DND-41 (cell line): ENCODE measurements at regions not wholly inside any gene's neighbourhood (a gene's known extent, or its start where the extent isn't known, plus 50 kb on each side); places are given as distances from the start of the nearest gene placed in this dataset.

Source experiments
- ATAC-seq: fragments of 200-7000 bp; cut with Tn5 transposase; 3 replicates; pipeline ENCODE4 v1.9.1; 2021; ENCODE audit warnings: low read depth; ENCODE audit not compliant: insufficient read depth
- DNase-seq: peaks from one replicate; pipeline ENCODE4 v3.0.0-alpha.2; 2020
- H2AFZ ChIP-seq: 2 replicates; pipeline ENCODE4 v1.6.0; 2012; ENCODE audit warnings: low read depth, low read length
- H3K27ac ChIP-seq: 2 replicates; pipeline ENCODE4 v1.5.1; 2012; ENCODE audit warnings: low read length, inconsistent platforms
- H3K27me3 ChIP-seq: fragments of 200-600 bp; sonication (generic); 2 replicates; pipeline ENCODE4 v1.6.0; 2012; ENCODE audit warnings: low read length, mild to moderate bottlenecking, inconsistent platforms; ENCODE audit not compliant: insufficient read depth, poor library complexity
- H3K36me3 ChIP-seq: 2 replicates; pipeline ENCODE4 v1.5.1; 2012; ENCODE audit warnings: low read length, inconsistent platforms; ENCODE audit not compliant: insufficient read depth
- H3K4me1 ChIP-seq: 2 replicates; pipeline ENCODE4 v1.5.1; 2012; ENCODE audit warnings: mild to moderate bottlenecking, low read length; ENCODE audit not compliant: insufficient read depth
- H3K4me2 ChIP-seq: 2 replicates; pipeline ENCODE4 v1.6.0; 2012; ENCODE audit warnings: mild to moderate bottlenecking, moderate library complexity, low read length, inconsistent platforms; ENCODE audit not compliant: insufficient read depth
- H3K4me3 ChIP-seq, 2 experiments: fragments of 200-600 bp in 1 of 2; shearing (Covaris generic) in 1 of 2; 2 replicates each; pipeline ENCODE4 v1.5.1; 2012 to 2016; ENCODE audit warnings: inconsistent platforms in 2 of 2, low read length in 2 of 2, mild to moderate bottlenecking in 2 of 2, low read depth in 1 of 2, moderate library complexity in 1 of 2
- H3K79me2 ChIP-seq: 2 replicates; pipeline ENCODE4 v1.6.0; 2012; ENCODE audit warnings: low read length, inconsistent platforms; ENCODE audit not compliant: insufficient read depth
- H3K9ac ChIP-seq: 2 replicates; pipeline ENCODE4 v1.6.0; 2012; ENCODE audit warnings: low read depth, mild to moderate bottlenecking, inconsistent platforms, low read length, moderate library complexity
- H3K9me3 ChIP-seq: 2 replicates; pipeline ENCODE4 v1.5.1; 2012; ENCODE audit warnings: low read length, moderate library complexity, mild to moderate bottlenecking, inconsistent platforms; ENCODE audit not compliant: insufficient read depth, severe bottlenecking
- H4K20me1 ChIP-seq: 2 replicates; pipeline ENCODE4 v1.6.0; 2012; ENCODE audit warnings: low read length; ENCODE audit not compliant: insufficient read depth
- CTCF ChIP-seq: IDR thresholded peaks from 2 replicates; pipeline ENCODE4 v1.5.1; 2012; ENCODE audit warnings: borderline replicate concordance, low read length, moderate library complexity, mild to moderate bottlenecking; ENCODE audit not compliant: poor library complexity, severe bottlenecking; ENCODE audit errors: extremely low read depth
- EZH2 ChIP-seq: IDR thresholded peaks from 3 replicates; pipeline ENCODE4 v1.6.1; 2012; ENCODE audit warnings: borderline replicate concordance, low read depth, mild to moderate bottlenecking, moderate library complexity, low read length, inconsistent platforms; ENCODE audit not compliant: severe bottlenecking

DNA sequence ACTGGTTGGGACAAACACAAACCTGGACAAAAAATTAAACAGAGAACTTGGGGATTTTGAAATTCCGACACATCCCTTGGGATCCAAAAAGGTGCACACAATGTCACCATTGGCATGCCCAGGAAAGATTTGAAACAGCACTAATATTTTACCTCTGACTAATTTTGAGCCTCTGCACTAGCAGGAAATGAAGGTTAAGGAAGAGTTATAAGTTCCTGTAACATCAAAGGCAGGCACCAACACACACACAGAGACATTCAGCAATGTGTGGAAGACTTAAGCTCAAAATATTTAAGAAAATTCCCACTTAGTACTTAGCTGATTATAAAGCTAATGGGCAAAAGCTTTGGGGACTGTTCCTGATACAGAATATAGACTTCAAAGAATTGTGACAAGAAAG lies 247.0 kb downstream of the CDH9 start:
- Histone ChIP-seq H3K27ac (no peak overlapping the region), H3K79me2 (no peaks in the 10 kb centered on the region), H4K20me1 (no peaks in the 10 kb centered on the region), H3K27me3 (no peaks in the 10 kb centered on the region), H3K36me3 (no peaks in the 10 kb centered on the region), H3K4me1 (no peaks in the 10 kb centered on the region), H3K9me3 (no peaks in the 10 kb centered on the region), H3K9ac (no peak overlapping the region), H3K4me2 (no peak overlapping the region), H3K4me3 (no peak overlapping the region), H2AFZ (no peak overlapping the region)
- no peak for DNase-seq
- no peak for ATAC-seq
- no peak for TF ChIP-seq EZH2
- no peak for TF ChIP-seq CTCF

- Histone ChIP-seq H3K9ac (no peak overlapping the region), H3K4me1 (no peaks in the 10 kb centered on the region), H3K4me3 (no peak overlapping the region), H3K9me3 (no peaks in the 10 kb centered on the region), H3K27ac (no peak overlapping the region), H2AFZ (no peak overlapping the region), H3K27me3 (no peaks in the 10 kb centered on the region), H3K36me3 (no peaks in the 10 kb centered on the region), H3K79me2 (no peaks in the 10 kb centered on the region), H4K20me1 (no peaks in the 10 kb centered on the region), H3K4me2 (no peak overlapping the region)
- TF ChIP-seq CTCF (no peak), EZH2 (no peak)
- ATAC-seq (no peak), DNase-seq (no peak)
These were observed 247.4 kb downstream of the CDH9 start for GRCh38 chr5:26791021-26791420.

GRCh38 chr5:26763215-26763614 lies 275.2 kb downstream of the CDH9 start:
- Histone ChIP-seq H3K9me3 (no peaks in the 10 kb centered on the region), H3K36me3 (no peaks in the 10 kb centered on the region), H3K27ac (no peak overlapping the region), H3K4me3 (no peak overlapping the region), H3K27me3 (no peaks in the 10 kb centered on the region), H4K20me1 (no peaks in the 10 kb centered on the region), H2AFZ (no peak overlapping the region), H3K79me2 (no peaks in the 10 kb centered on the region), H3K4me2 (no peak overlapping the region), H3K4me1 (no peaks in the 10 kb centered on the region), H3K9ac (no peak overlapping the region)
- TF ChIP-seq CTCF = no peak
- no peak for TF ChIP-seq EZH2
- DNase-seq (no peak), ATAC-seq (no peak)

DNA sequence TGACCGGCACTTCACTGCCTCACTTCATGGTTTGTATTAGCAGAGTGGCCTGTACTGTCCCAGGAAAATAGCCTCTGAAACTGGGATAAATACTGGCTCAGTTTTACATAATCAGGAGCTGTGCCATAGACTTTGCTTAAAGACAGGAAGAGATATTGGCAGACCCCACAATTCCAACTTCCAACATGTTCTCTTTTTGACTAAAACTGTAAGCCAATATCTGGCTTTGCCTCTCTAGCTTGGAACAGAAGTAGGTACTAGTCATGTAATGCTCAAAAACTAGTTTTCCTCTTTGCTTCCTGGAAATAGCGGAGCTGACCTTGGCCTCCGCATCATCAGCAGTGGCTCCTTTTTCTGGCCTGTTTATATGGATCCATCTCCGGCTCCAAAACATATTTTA lies 276.9 kb downstream of the CDH9 start:
- Histone ChIP-seq H3K36me3 (no peaks in the 10 kb centered on the region), H3K4me3 (no peak overlapping the region), H3K4me2 (no peak overlapping the region), H4K20me1 (no peaks in the 10 kb centered on the region), H3K79me2 (no peaks in the 10 kb centered on the region), H3K27me3 (no peaks in the 10 kb centered on the region), H3K9me3 (no peaks in the 10 kb centered on the region), H3K4me1 (no peaks in the 10 kb centered on the region), H2AFZ (no peak overlapping the region), H3K9ac (no peak overlapping the region), H3K27ac (no peak overlapping the region)
- no peak for ATAC-seq
- no peak for TF ChIP-seq EZH2
- TF ChIP-seq CTCF = no peak
- DNase-seq = no peak
